Naive thymus-derived CD4-positive, alpha-beta T cell (primary cell): ENCODE measurements at regions not wholly inside any gene's neighbourhood (a gene's known extent, or its start where the extent isn't known, plus 50 kb on each side); places are given as distances from the start of the nearest gene placed in this dataset.

ENCODE experiments used
- ATAC-seq: fragments of 150-1000 bp; cut with Tn5 transposase; 2 replicates; pipeline ENCODE4 v1.10.0; 2021; ENCODE audit warnings: mild to moderate bottlenecking, moderate library complexity
- CTCF ChIA-PET: fragments of 350-600 bp; sonication (Branson Sonifier 250); formaldehyde crosslinking; loops from one replicate; lab custom pipeline; 2021; ENCODE audit warnings: antibody characterized with exemption; lab: Charles Lee
- POLR2A ChIA-PET: fragments of 350-600 bp; sonication (Branson Sonifier 250); formaldehyde crosslinking; loops from one replicate; lab custom pipeline; 2021; ENCODE audit warnings: antibody characterized with exemption, inconsistent platforms; lab: Charles Lee
- DNase-seq, 9 donors: peaks; one replicate each; pipeline versions ENCODE4 v3.0.0 to v3.0.0-alpha.2; 2020 to 2022; ENCODE audit warnings: mixed read lengths in 1 of 9
- H3K27ac ChIP-seq: one replicate; pipeline ENCODE4 v1.7.0; 2013; ENCODE audit warnings: mild to moderate bottlenecking, low read depth, low read length, moderate library complexity
- H3K27me3 ChIP-seq, 2 donors: one replicate each; pipeline ENCODE4 v1.7.0; 2013; ENCODE audit warnings: low read length in 2 of 2, mild to moderate bottlenecking in 2 of 2, moderate library complexity in 2 of 2; ENCODE audit not compliant: control insufficient read depth in 2 of 2, insufficient read depth in 2 of 2
- H3K36me3 ChIP-seq, 3 experiments: 1 replicate in 2 of 3; 2 replicates in 1 of 3; pipeline ENCODE4 v1.7.0; 2013; ENCODE audit warnings: low read length in 3 of 3, mild to moderate bottlenecking in 3 of 3, moderate library complexity in 1 of 3; ENCODE audit not compliant: insufficient read depth in 3 of 3, control insufficient read depth in 2 of 3
- H3K4me1 ChIP-seq, 2 donors: one replicate each; pipeline ENCODE4 v1.7.0; 2013; ENCODE audit warnings: low read length in 2 of 2, mild to moderate bottlenecking in 2 of 2, moderate library complexity in 1 of 2; ENCODE audit not compliant: control insufficient read depth in 2 of 2, insufficient read depth in 2 of 2
- H3K4me3 ChIP-seq: 2 replicates; pipeline ENCODE4 v1.7.0; 2013; ENCODE audit warnings: mild to moderate bottlenecking, low read length
- H3K9me3 ChIP-seq, 3 experiments: 1 replicate in 2 of 3; 2 replicates in 1 of 3; pipeline ENCODE4 v1.7.0; 2013; ENCODE audit warnings: low read length in 3 of 3; ENCODE audit not compliant: control insufficient read depth in 2 of 3
- H3K27ac Mint-ChIP-seq, 9 donors: one replicate each; pipeline ENCODE4 v1.8.0; 2020 to 2022; ENCODE audit warnings: mixed read lengths in 9 of 9, mild to moderate bottlenecking in 8 of 9, moderate library complexity in 5 of 9, inconsistent platforms in 2 of 9
- H3K27me3 Mint-ChIP-seq, 5 donors: one replicate each; pipeline ENCODE4 v1.8.0; 2021 to 2022; ENCODE audit warnings: mixed read lengths in 5 of 5, mild to moderate bottlenecking in 1 of 5
- H3K36me3 Mint-ChIP-seq, 5 donors: one replicate each; pipeline ENCODE4 v1.8.0; 2020 to 2022; ENCODE audit warnings: mixed read lengths in 5 of 5, mild to moderate bottlenecking in 3 of 5, inconsistent platforms in 1 of 5
- H3K4me1 Mint-ChIP-seq, 7 donors: one replicate each; pipeline ENCODE4 v1.8.0; 2020 to 2022; ENCODE audit warnings: mixed read lengths in 7 of 7, mild to moderate bottlenecking in 3 of 7, inconsistent platforms in 1 of 7
- H3K4me3 Mint-ChIP-seq, 10 donors: one replicate each; pipeline ENCODE4 v1.8.0; 2020 to 2022; ENCODE audit warnings: mild to moderate bottlenecking in 10 of 10, mixed read lengths in 10 of 10, moderate library complexity in 6 of 10, inconsistent platforms in 2 of 10
- H3K9me3 Mint-ChIP-seq, 11 donors: one replicate each; pipeline ENCODE4 v1.8.0; 2020 to 2022; ENCODE audit warnings: mixed read lengths in 11 of 11, mild to moderate bottlenecking in 4 of 11, inconsistent platforms in 1 of 11, moderate library complexity in 1 of 11
- intact Hi-C, 2 donors: fragments of 100-400 bp; cut with micrococcal nuclease; formaldehyde crosslinking; loops; one replicate each; pipeline ENCODE4 v1.15.1; 2023

DNA sequence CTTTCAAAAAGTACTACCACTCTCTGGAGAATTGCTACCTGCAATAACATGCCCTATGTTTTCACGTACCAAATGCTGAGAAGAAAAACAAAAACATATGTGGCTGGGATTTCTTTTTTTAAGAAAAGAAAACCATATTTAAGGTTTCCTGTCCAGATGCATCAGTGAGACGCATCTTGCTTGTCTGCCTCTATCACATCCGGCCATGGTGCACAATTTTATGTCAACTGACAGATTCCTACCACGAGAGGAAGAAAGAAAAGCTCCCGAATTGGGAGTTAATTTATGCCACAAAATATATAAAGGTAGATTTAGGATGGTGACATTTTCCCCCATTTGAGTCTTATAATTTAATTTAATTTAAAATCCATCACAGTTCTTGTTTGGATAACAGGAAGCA is 62.3 kb upstream of the COL24A1 start:
- Mint-ChIP-seq H3K27me3 (no peaks in the 10 kb centered on the region), H3K4me1 (peaks cover 0 to 4% (median 0%) of the 10 kb centered on the region in 7 donors), H3K36me3 (no peaks in the 10 kb centered on the region), H3K27ac (no peak overlapping the region), H3K9me3 (peaks cover 0 to 4% (median 0%) of the 10 kb centered on the region in 11 donors), H3K4me3 (no peak overlapping the region)
- CTCF ChIA-PET: no interaction called here
- no peaks in the 10 kb centered on the region for H3K36me3 ChIP-seq
- no peaks in the 10 kb centered on the region for H3K27me3 ChIP-seq
- H3K9me3 ChIP-seq: no peaks in the 10 kb centered on the region
- DNase-seq (no peak), ATAC-seq (no peak)
- no peak overlapping the region for H3K4me3 ChIP-seq
- POLR2A ChIA-PET: no interaction called here
- no peaks in the 10 kb centered on the region for H3K4me1 ChIP-seq
- intact Hi-C loops: no loop called here
- no peak overlapping the region for H3K27ac ChIP-seq

DNA sequence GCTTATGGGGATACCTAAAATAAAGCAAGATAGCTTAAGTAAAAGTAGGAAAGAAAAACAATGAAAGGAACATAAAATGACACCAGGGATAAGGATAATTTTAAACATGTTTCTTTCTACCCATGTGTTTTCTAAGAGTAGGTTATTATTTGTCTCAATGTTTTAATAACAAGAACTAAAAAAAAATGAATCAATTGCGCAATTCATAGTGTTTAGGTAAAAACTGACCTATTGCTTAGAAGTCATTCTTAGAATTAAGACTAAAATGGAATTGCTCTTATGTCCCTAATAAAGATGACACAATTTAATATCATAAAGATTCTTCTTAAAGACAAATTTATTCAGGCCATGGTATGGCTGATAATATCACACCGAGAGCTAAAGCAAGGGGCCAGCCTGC is 58.0 kb upstream of the COL24A1 start:
- Mint-ChIP-seq H3K4me1 (peaks cover 0 to 4% (median 0%) of the 10 kb centered on the region in 7 donors), H3K9me3 (peaks cover 0 to 3% (median 0%) of the 10 kb centered on the region in 11 donors), H3K27ac (no peak overlapping the region), H3K4me3 (no peak overlapping the region), H3K36me3 (no peaks in the 10 kb centered on the region), H3K27me3 (no peaks in the 10 kb centered on the region)
- H3K36me3 ChIP-seq: no peaks in the 10 kb centered on the region
- intact Hi-C loops: no loop called here
- H3K4me1 ChIP-seq: no peaks in the 10 kb centered on the region
- no peaks in the 10 kb centered on the region for H3K9me3 ChIP-seq
- ChIA-PET CTCF (no interaction called here), POLR2A (no interaction called here)
- no peak overlapping the region for H3K27ac ChIP-seq
- ATAC-seq (no peak), DNase-seq (no peak)
- H3K4me3 ChIP-seq: no peak overlapping the region
- H3K27me3 ChIP-seq: no peaks in the 10 kb centered on the region

GRCh38 chr1:86209346-86209745 is 52.8 kb upstream of the COL24A1 start:
- no peak overlapping the region for H3K27ac ChIP-seq
- H3K36me3 ChIP-seq: no peaks in the 10 kb centered on the region
- no peaks in the 10 kb centered on the region for H3K9me3 ChIP-seq
- ChIA-PET POLR2A (no interaction called here), CTCF (no interaction called here)
- intact Hi-C loops: no loop called here
- H3K4me1 Mint-ChIP-seq: no peaks in the 10 kb centered on the region
- H3K27ac Mint-ChIP-seq: no peak overlapping the region
- ATAC-seq (no peak), DNase-seq (no peak)
- peaks cover 0 to 3% of the 10 kb centered on the region in 2 donors for H3K27me3 ChIP-seq
- no peaks in the 10 kb centered on the region for H3K4me1 ChIP-seq
- peaks cover 0 to 7% (median 0%) of the 10 kb centered on the region in 11 donors for H3K9me3 Mint-ChIP-seq
- H3K27me3 Mint-ChIP-seq: no peaks in the 10 kb centered on the region
- H3K4me3 Mint-ChIP-seq: no peak overlapping the region
- no peaks in the 10 kb centered on the region for H3K36me3 Mint-ChIP-seq
- no peak overlapping the region for H3K4me3 ChIP-seq

- no peaks in the 10 kb centered on the region for H3K4me1 Mint-ChIP-seq
- ATAC-seq: no peak
- ChIA-PET CTCF (no interaction called here), POLR2A (no interaction called here)
- no peak overlapping the region for H3K4me3 Mint-ChIP-seq
- no peak overlapping the region for H3K27ac Mint-ChIP-seq
- no peak overlapping the region for H3K27ac ChIP-seq
- H3K9me3 ChIP-seq: no peaks in the 10 kb centered on the region
- H3K27me3 ChIP-seq: peaks cover 0 to 3% of the 10 kb centered on the region in 2 donors
- H3K9me3 Mint-ChIP-seq: peaks cover 0 to 7% (median 0%) of the 10 kb centered on the region in 11 donors
- DNase-seq: no peak
- intact Hi-C loops: no loop called here
- no peaks in the 10 kb centered on the region for H3K36me3 Mint-ChIP-seq
- no peaks in the 10 kb centered on the region for H3K36me3 ChIP-seq
- no peak overlapping the region for H3K4me3 ChIP-seq
- no peaks in the 10 kb centered on the region for H3K4me1 ChIP-seq
- no peaks in the 10 kb centered on the region for H3K27me3 Mint-ChIP-seq
Observed at GRCh38 chr1:86207323-86207722, 50.8 kb upstream of the COL24A1 start.
